Suppressor macrophage treated with lipopolysaccharide for 1 hour (primary cell): ENCODE measurements at regions not wholly inside any gene's neighbourhood (a gene's known extent, or its start where the extent isn't known, plus 50 kb on each side); places are given as distances from the start of the nearest gene placed in this dataset.

ENCODE experiments used
- DNase-seq, 3 donors: peaks; one replicate each; pipeline ENCODE4 v3.0.0-alpha.2; 2020 to 2022

DNA sequence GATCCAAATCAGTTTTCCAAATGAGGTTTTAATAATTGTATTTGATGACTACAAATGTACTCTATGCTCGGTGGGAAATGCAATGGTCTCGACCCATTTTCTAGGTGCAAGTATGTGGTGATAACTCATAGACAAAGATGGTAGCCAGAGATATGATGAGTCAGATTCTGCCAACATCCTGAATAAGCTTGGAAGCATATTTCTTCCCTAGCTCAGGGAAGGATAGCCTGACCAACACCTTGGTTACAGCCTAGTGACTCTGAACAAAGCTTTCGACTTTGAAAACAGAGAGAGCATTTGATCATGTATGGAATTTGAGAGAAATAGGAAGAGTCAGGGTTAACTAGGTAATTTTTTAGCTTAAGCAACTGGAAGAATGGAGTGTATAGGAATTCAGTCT lies 128.3 kb upstream of the MYOCD start:
- no peak for DNase-seq

DNA sequence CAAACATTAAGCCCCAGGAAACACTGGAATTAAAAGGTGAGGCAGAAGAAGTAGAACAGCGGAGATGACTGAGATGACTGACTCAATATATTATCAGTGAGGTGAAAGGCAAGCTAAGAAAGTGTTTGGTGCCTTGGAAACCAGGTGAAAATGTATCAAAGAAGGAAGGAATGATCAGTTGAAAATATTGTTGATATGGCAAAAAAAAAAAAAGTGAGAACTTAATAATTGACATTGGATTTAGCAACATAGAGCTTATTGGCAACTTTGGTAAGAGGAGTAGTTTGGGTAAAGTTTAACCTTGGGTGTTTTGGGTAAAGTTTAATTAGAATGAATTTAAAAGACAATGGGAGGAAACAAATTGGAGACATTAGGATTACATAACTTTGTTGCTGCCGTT lies 127.7 kb upstream of the MYOCD start:
- DNase-seq: no peak

DNA sequence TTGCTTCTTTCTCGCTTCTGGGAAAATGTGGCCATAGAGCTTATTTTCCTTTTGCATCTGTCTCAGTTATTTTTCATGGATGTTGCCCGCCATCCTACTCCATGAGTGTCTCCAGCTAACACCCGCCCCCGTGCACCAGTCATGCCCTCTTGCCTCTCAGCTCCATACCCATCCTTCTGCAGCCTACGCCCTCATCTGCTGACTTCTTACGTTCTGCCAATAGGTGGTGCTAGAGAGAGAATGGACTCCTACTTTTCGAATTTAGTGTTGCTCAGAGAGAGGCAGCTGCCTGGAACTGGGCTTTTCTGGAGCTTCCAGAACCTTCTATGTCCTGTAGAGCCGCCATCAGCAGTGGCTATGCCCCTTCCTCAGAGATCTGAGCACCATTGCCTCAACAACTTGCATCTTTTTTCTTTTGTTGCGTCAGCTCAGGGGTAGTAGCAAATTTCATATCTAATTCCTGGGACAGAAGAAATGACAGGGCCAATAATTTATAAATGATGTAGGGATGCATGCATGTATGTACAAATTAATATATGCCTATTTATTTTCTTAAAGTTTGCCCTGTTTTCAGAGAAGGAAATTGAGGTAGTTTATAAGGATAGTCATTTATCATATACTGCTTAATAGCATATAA lies 119.7 kb upstream of the MYOCD start:
- DNase-seq: peak; percentile 47 to 54 (median 50)

DNA sequence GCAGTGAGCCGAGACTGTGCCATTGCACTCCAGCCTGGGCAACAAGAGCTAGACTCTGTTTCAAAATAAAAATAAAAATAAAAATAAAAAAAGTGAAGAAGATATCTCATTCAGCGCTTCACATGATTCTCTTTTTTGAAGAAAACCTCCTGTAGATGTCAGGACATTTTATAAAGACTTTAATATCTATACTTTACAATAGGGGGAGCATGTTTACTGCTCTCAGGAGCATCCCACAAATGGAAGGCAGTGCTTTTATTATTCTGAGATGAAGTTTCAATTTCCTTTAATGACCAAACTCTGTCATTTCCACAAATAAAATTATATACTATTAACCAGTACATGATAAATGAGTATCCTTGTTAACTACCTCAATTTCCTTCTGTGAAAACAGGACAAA lies 118.7 kb upstream of the MYOCD start:
- DNase-seq: no peak

DNA sequence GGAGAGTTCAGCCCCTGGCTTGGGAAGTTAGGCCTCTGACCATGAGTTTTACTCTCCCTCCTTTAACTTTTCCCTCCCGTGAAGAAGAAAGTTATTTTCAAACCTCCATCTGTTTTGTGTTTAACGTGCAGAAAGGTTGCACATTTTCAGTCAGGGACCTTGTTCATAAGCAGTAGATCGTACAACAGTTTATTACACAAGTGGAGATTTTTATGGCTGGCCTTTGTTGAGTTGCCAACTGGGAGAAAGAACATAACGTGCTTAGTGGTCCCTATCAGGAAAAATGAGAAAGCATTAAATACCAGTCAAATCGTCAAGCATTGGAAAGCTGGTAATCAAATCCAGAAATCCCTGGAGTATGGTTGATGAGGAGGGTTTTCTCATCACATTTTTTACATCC lies 117.9 kb upstream of the MYOCD start:
- no peak for DNase-seq

DNA sequence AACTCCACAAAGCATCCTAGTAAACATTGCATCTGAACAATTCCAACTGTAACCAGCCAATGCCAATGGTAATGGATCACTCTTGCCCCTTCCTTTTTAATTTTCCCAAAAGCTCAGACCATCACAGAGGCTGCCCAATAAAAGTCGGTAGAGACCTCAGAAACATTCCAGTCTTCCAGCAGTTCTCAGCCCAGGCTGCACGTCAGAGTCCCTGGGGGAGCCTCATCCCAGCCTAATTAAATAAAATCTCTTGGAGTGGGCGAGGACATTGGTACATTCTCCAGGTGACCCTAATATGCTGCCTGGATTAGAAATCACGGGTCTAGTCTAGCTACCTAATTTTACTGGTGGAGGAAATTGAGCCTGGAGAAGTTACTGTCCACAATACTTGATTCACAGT lies 117.1 kb upstream of the MYOCD start:
- DNase-seq: no peak

DNA sequence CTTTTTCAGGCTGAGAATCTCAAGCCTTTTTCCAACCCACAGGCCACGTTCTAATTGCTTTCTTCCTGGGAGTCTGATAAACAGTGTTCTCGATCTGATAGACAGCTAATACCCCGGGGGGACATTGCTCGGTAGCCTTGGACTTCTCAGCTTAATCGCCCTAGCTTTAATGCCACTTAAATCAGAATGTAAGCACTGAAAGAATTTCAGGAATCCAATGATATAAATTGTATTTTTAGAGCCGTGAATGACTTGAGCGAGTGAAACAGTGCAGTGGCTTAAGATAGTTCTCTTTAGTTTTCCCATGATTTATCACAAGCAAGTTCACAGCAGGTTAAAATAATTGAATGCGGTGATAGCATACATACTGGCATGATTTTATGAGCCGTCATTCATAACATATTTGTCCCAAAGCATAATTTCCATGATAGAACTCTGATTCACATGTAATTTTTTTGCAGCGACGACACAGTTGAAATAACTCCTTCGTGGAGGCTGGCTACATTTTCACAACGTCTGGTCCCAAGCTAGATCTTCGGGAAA lies 116.1 kb upstream of the MYOCD start:
- no peak for DNase-seq

DNA sequence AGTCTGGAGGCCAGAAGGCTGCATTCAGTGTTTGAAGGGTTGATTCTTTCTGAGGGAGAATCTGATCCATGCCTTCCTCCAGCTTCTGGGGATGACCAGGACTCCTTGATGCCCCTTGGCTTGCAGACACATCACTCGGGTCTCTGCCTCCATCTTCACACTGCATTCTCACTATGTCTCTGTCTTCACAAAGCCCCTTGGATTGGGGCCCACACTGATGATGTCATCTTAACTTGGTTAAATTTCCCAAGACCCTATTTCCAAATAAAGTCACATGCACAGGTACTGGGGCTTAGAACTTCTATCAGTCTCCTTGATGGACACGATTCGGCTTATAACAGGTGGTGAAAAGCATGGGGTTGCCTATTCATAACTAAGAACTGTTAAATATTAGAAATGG lies 112.1 kb upstream of the MYOCD start:
- DNase-seq: no peak

DNA sequence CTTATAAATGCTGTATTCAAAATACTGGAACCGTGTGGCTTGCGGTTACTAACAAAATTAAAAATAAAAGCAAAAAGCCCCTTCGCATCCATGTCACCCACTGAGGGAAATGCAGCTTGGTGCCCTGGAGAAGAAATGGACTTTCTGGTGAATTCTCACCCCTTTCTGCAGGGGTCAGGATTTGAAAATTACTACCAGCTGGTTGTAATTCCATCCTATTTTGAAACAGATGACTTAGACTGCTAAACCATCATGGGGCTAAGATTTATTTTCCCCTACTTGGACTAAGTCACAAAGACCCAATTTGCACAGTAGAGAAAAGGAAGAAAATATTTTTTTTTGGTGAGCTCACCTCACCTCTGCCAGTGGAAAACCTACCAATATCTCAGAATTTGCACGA lies 111.4 kb upstream of the MYOCD start:
- no peak for DNase-seq

DNA sequence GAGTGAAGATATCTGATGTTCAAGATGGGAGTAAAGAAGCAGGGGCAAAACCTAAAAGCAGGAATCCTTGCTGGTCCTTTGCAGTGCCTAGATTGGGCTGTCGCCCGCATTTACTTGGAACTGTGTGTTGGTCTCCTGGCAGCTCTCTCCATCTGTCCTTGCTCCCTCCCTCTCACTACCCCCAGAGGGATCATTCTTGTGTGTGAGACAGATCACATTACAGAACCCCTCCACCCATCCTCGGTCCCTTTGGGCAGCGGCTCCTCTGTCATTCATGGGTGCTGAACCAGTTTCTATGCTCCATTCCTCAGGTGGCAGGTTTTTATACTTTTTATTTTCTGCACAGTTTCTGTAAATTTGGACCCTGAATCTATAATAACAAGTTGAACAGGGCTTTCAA lies 99.4 kb upstream of the MYOCD start:
- DNase-seq: no peak

DNA sequence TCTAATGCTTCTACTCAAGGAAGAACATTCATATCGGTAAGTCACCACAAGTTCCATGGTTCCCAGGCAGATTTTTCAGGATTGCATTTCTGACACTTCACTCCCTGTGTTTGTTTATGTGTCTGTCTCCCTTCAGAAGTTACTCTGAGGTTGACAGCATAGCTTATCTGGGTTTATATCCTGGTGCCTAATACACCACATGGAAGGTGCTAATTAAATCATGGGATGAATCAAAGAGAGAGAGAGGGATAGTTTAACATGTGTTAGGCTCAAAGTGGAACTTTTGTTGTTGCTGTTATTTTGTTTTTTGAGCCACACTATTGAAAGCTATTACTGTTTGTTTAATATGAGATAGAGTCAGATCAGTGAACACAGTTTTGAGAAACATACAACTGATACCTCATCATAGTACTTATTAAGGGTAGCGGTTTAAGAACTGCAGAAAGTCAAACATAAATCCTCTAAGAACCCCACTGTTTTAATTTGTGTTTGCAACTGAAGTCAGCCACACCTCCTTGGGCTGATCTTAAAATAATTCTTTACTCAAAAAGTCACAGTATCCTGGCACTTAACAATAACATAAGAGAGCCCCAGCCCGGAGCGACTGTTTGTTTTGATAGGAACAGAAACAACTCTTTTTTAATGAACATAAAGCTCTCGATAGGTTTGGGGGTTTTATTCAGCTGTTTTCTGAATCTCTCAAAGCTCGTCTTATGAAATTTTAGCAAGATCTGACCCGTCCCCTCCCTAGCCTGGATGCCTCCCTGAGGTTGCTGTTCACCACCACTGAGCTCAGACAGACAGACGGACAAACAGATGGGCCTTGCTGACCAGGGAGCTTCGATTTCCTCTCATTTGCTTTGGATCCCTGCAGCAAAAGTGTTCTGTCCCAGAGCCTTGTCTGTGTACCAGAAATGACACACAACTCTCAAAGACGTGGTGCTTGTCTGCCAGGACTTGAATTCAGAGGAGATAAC lies 98.3 kb upstream of the MYOCD start:
- DNase-seq: no peak

DNA sequence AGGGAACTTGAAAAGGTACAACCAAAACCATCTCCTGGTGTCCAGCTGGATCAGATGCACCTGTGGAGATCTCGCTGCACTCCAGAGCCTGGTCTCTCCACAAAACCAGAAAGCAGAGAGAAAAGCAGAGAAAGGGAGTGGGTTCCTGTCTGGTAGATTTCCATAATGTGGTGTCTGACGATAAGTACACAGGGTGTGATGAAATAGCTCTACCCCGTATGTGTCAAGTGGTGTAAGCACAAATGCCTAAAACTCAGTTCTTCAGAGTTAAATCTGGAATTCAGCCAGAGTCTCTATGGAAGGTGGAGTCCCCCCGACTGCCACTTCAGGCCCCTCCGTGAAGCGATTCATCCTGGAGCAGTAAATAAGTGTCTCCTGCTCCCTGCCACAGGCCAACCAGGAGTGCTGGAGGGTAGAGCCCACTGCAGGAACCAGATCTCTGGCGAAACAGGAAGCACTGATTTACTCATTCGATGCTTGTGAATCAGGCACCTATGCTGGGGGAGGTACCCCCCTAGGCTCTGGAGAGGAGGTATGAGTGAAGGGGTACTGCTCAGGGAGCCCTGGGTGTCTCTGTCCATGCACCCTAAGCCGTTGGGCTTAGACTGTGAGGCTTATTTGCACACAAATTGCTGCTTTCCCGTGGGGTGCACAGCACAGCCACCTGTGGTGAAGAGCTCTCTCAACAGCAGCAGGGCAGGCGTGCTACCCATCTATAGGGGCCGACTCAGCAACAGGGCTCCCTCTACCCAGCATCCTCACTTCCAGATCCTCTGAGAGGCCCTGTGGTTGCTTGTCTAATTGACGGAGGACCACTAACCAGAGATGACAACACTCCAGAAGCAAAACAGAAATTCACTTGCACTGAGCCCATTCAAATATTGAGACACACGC lies 97.1 kb upstream of the MYOCD start:
- DNase-seq: no peak

DNA sequence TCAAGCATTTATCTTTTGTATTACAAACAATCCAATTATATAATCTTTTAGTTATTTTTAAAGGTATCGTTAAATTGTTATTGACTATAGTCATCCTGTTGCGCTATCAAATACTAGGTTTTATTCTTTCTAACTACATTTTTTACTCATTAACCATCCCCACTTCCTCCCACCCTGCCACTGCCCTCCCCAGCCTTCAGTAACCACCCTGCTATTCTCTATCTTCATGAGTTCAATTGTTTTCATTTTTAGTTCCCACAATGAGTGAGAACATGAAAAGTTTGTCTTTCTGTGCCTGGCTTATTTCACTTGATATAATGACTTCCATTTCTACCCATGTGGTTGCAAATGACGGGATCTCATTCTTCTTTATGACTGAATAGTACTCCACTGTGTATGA lies 94.1 kb upstream of the MYOCD start:
- DNase-seq: no peak

DNA sequence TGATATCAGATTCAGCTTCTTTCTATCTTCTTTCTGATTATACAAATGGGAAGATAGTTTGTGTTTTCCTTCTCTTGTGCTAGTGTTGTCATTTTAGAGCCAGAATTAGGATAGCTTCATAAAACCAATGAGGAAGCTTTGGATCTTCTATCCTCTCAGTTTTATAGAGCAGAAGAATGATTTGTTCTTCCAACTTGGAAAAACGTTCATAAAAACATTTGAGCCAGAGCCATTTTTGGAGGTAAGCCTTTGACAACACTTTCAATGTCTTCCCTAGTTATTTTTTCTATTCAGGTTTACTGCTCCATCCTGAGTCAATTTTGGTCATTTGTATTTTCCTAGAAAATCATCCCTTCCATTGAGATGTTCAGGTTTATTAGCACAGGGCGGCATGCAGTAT lies 91.2 kb upstream of the MYOCD start:
- no peak for DNase-seq

DNA sequence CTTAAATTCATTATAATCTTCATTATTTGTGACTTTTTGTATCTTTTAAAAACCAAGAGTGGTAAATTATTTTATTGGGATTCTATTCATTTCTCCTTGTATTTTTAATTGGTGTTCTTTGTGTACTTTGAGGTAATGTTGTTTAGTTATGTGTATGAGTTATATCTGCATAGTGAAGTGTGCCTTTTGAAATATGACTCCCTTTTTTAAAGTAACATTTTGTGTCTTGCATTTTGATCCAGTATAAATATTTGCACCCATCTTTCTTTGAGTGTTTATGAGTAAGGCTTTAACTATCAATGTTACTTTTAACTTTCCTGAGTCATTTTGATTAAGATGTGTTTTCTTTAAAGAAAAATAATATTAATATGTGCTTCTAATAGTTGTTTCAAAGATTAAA lies 90.0 kb upstream of the MYOCD start:
- no peak for DNase-seq

DNA sequence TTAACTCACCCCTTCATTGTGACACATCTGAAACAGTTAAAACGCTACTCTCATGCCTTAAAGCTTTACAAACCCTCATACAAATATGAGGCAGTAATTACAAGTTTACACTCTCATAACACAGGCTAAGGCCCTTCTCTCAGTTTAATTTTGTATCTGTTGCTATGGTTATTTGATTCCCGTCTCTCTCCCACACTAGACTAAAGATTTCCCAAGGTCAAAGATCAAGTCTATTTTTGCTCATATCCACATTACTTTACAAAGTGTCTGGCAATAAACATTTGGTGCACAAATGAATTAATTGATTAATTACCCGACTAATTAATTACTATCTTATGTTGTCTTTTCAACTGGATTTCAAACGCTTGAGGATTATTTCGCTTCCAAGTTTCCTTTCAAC lies 86.4 kb upstream of the MYOCD start:
- DNase-seq: no peak

DNA sequence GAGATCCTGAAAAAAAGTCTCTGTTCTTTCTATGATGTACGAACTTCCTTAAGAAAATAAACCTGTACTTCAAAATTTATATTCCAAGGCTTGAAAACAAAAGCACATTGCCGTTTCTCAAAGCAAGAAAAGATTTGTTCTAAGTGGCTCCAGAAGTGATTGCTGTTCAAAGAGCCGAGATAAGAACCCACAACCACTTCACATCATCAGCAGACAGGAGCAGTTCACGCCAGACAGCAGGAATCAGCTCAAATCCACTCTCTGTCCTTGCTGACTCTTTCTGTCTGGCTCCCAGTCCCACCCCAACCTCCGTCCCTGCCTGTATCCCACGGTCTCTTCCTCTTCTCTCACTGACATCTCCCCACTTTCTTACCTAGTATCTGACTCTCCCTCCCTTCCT lies 85.0 kb upstream of the MYOCD start:
- DNase-seq: no peak

DNA sequence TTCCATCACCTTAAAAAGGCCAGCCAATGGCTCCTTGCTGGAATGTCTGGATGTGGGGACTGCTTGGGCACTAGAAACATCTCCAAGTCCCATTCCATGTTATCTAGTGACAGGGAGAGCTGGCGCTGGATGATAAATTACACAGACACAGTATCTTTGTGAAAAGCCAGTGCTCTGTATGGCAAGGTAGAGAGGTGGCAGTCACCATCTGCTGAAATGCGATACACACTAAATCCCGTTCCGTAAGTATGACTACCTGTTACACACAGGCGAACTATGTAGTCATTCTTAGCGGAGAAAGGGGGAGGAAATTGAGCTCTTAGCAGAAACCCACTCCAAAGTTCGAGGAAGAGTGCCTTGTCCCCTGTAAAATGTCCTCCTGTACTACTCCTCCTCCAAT lies 81.0 kb upstream of the MYOCD start:
- DNase-seq: no peak

DNA sequence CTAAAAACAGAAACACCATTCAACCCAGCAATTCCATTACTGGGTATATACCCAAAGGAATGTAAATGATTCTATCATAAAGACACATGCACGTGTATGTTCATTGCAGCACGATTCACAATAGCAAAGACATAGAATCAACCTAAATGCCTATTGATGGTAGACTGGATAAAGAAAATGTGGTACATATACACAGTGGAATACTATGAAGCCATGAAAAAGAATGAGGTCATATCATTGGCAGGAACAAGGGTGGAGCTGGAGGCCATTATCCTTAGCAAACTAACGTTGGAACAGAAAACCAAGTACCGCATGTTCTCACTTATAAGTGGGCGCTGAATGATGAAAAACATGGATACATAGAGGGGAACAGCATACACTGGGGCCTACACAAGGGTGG lies 77.2 kb upstream of the MYOCD start:
- DNase-seq: no peak

DNA sequence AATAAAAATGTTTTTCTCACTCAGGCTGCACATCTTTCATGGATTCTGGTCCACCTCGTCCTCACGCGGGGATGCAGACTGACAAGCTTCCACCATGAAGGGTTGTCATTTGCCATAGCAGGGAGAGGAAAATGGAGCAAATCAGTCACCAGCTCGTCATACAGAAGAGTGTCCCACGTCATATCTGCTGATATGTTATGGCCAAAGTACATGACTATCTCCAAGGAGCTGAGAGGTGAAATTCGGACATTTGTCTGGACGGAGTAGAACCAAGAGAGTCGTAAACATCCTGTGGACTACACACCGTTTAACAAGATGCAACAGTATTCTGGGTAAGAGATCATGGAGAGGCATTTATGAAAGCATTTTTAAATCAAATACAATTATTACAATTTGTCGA lies 75.3 kb upstream of the MYOCD start:
- no peak for DNase-seq

DNA sequence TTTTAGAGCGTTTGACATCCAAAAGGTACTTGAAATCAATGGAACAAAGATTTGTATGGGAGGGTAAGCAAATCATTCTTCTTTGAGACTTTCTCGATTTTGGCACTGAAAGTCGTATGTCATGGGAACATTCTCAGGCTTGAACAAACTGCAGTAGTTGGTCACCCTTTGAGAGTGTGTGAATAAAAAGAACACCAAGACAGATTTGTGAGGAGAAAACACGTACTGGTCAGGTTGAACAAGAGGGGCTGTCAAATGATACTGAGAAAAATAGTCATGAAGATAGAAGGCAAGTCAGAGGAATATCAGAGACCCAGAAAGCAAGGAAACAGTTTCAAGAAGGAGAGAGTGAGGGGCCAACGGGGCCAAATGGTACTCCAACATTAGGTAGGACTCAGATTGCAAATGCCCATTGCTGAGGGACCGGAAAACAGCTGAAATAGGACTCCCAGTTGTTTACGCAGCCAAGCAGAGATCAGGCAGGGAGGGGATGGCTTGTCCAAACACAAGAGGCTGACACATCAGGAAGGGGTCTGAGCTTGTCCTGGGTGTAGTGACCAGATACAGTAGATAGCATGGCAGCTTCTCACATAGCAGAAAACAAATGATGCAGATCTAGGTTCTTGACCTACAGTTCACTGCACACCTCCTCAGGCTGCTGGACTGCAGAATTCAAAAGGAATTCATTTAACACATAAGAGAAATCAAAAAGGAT lies 74.5 kb upstream of the MYOCD start:
- no peak for DNase-seq

DNA sequence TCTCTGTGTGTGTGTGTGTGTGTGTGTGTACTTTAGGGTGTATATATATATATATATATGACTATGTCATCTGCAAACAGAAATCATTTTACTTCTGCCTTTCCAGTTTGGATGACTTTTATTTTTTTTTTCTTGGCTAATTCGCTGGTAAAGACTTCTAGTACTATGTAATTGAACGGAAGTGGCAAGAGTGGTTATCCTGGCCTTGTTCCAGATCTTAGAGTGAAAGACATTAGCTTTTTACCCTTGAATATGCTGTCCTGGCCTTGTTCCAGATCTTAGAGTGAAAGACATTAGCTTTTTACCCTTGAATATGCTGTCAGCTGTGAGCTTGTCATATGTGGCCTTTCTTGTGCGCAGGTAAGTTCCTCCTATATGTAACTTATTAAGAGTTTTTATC lies 72.7 kb upstream of the MYOCD start:
- no peak for DNase-seq

DNA sequence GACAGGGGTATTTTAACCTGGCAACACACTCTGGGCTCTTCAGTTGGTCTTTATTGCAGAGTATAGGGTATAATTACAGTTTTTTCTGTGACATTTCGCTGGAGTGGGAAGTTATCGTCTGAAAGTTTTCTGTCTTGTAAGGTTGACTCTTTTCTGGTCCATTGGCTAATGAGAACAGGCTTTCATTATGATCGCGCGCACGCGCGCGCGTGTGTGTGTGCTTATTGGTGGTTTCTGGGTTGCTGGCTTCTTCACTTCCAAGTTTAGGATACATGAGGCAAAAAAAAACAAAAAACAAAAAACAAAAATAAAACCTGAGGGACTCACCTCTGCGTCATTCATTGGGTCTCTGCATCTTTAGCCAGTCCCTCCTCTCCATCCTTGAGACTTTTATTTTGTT lies 68.7 kb upstream of the MYOCD start:
- DNase-seq: no peak
